ENCODE measurements at regions not wholly inside any gene's neighbourhood (a gene's known extent, or its start where the extent isn't known, plus 50 kb on each side); places are given as distances from the start of the nearest gene placed in this dataset.

DNA sequence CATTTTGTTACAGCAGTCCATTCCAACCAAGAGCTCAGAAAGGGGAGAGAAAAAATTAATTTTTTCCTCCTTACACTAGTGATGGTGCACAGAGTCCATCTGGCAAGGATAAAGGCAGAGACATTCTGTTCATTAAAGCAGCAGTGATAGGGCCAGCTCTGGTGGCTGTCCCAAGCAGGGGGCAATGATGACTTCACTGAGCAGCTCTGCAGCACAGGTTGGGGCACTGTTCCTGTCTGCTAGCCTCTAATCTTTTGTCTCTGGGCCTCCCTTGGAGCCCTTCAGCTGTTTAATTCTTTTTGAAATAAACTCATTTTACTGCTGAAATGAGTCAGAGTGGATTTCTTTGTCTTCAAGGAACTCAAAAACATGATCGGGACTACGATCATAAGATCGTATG is 200.9 kb upstream of the PLXNC1 start:
- Histone ChIP-seq H3K4me1 (ENCODE audit: control insufficient read depth in 1 of 2, insufficient read depth in 2 of 2, low read length in 2 of 2) (peaks cover 0 to 12% of the 10 kb centered on the region in 2 experiments; a peak in 1 of 4 replicates), H3K79me2 (ENCODE audit: insufficient read depth, low read length) (no peaks in the 10 kb centered on the region), H3K27me3 (ENCODE audit: insufficient read depth, low read length) (no peaks in the 10 kb centered on the region), H3K9me2 (ENCODE audit: insufficient read depth) (no peaks in the 10 kb centered on the region), H3K9ac (ENCODE audit: low read length) (no peak overlapping the region), H3K36me3 (ENCODE audit: control insufficient read depth in 1 of 2, insufficient read depth in 2 of 2, low read length in 2 of 2) (no peaks in the 10 kb centered on the region), H4K20me1 (ENCODE audit: insufficient read depth) (no peaks in the 10 kb centered on the region), H2AFZ (ENCODE audit: low read depth, low read length, poor library complexity, severe bottlenecking) (no peak overlapping the region), H3K4me2 (ENCODE audit: low read length) (no peak overlapping the region), H3K4me3 (replicated peaks in 1 of 2; ENCODE audit: low read depth in 1 of 2, low read length in 2 of 2) (no peak overlapping the region), H3K9me3 (ENCODE audit: control insufficient read depth in 1 of 2, insufficient read depth in 1 of 2, low read depth in 1 of 2, low read length in 2 of 2) (0 out of 4 replicates have a peak, but pooled peaks cover 0 to 4% of the 10 kb centered on the region in 2 experiments), H3K27ac (ENCODE audit: low read depth, low read length) (no peak overlapping the region)
- TF ChIP-seq EGR1 (IDR thresholded peaks at IDR 0.05; ENCODE audit: low read depth) = no peak
- no peak for TF ChIP-seq JUND (IDR thresholded peaks at IDR 0.05)
- no peak for TF ChIP-seq MAX (IDR thresholded peaks at IDR 0.05)
- TF ChIP-seq YY1 (IDR thresholded peaks at IDR 0.05; ENCODE audit: extremely low read depth, insufficient replicate concordance, low read depth, low read length) = no peak
- TF ChIP-seq POLR2A (IDR thresholded peaks at IDR 0.05; ENCODE audit: borderline replicate concordance, extremely low read depth, insufficient read depth, insufficient read length) = no peak
- no TSS peak for BruUV-seq (replicated peaks)
- no peak for DNase-seq (ENCODE audit: low read depth, low spot score)
- ChIA-PET RAD21 (ENCODE audit: low non-redundant PET in 1 of 2, low total read pairs in 2 of 2, uncharacterized antibody in 2 of 2, unreplicated experiment in 2 of 2) (no interaction called here), CTCF (no interaction called here), POLR2A (no interaction called here)
- ATAC-seq = no peak
- intact Hi-C loops (cut with micrococcal nuclease) = no loop called here

DNA sequence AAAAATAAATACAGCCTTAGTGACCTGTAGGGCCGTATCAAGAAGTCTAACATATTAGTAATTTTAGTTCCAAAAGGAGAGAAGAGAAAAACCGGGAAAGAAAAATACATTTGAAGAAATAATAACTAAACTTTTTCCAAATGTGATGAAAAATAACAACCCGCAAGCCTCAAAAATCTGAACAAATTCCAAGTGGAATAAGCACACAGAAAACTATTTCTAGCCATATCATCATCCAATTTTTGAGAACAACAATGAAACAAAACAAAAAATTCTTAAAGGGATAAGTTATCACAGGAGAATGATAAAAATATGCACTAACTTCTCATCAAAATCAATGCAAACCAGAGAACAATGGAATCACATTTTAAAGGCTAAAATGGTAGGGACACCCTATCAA is 198.1 kb upstream of the PLXNC1 start:
- H3K36me3 ChIP-seq (ENCODE audit: control insufficient read depth in 1 of 2, insufficient read depth in 2 of 2, low read length in 2 of 2) = no peaks in the 10 kb centered on the region
- intact Hi-C loops (cut with micrococcal nuclease) = no loop called here
- ChIA-PET RAD21 (ENCODE audit: low non-redundant PET in 1 of 2, low total read pairs in 2 of 2, uncharacterized antibody in 2 of 2, unreplicated experiment in 2 of 2) (no interaction called here), POLR2A (no interaction called here), CTCF (no interaction called here)
- H3K27me3 ChIP-seq (ENCODE audit: insufficient read depth, low read length) = no peaks in the 10 kb centered on the region
- no peak overlapping the region for H3K4me3 ChIP-seq (replicated peaks in 1 of 2; ENCODE audit: low read depth in 1 of 2, low read length in 2 of 2)
- TF ChIP-seq ELF1 (IDR thresholded peaks at IDR 0.05; ENCODE audit: borderline replicate concordance, low read depth) (no peak), ZFX (IDR thresholded peaks at IDR 0.05) (no peak), JUND (IDR thresholded peaks at IDR 0.05) (no peak), MAX (IDR thresholded peaks at IDR 0.05) (no peak), POLR2A (IDR thresholded peaks at IDR 0.05; ENCODE audit: borderline replicate concordance, extremely low read depth, insufficient read depth, insufficient read length) (no peak), POLR2AphosphoS5 (IDR thresholded peaks at IDR 0.05; ENCODE audit: low read depth, low read length) (no peak)
- TF ChIP-seq, protein P1, sequence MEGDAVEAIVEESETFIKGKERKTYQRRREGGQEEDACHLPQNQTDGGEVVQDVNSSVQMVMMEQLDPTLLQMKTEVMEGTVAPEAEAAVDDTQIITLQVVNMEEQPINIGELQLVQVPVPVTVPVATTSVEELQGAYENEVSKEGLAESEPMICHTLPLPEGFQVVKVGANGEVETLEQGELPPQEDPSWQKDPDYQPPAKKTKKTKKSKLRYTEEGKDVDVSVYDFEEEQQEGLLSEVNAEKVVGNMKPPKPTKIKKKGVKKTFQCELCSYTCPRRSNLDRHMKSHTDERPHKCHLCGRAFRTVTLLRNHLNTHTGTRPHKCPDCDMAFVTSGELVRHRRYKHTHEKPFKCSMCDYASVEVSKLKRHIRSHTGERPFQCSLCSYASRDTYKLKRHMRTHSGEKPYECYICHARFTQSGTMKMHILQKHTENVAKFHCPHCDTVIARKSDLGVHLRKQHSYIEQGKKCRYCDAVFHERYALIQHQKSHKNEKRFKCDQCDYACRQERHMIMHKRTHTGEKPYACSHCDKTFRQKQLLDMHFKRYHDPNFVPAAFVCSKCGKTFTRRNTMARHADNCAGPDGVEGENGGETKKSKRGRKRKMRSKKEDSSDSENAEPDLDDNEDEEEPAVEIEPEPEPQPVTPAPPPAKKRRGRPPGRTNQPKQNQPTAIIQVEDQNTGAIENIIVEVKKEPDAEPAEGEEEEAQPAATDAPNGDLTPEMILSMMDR (IDR thresholded peaks at IDR 0.05 in 2 of 3, conservative IDR thresholded peaks at IDR 0.05 in 1 of 3; ENCODE audit: borderline replicate concordance in 1 of 3, insufficient read depth in 1 of 3, low read depth in 2 of 3, low read length in 2 of 3) = no peak
- no peak overlapping the region for H3K27ac ChIP-seq (ENCODE audit: low read depth, low read length)
- no peak overlapping the region for H2AFZ ChIP-seq (ENCODE audit: low read depth, low read length, poor library complexity, severe bottlenecking)
- no peaks in the 10 kb centered on the region for H4K20me1 ChIP-seq (ENCODE audit: insufficient read depth)
- H3K4me2 ChIP-seq (ENCODE audit: low read length) = no peak overlapping the region
- DNase-seq (ENCODE audit: low read depth, low spot score) (no peak), ATAC-seq (no peak)
- 0 out of 4 replicates have a peak, but pooled peaks cover 0 to 4% of the 10 kb centered on the region in 2 experiments for H3K9me3 ChIP-seq (ENCODE audit: control insufficient read depth in 1 of 2, insufficient read depth in 1 of 2, low read depth in 1 of 2, low read length in 2 of 2)
- no TSS peak for BruUV-seq (replicated peaks)
- no peak overlapping the region for H3K9ac ChIP-seq (ENCODE audit: low read length)
- H3K79me2 ChIP-seq (ENCODE audit: insufficient read depth, low read length) = no peaks in the 10 kb centered on the region
- no peaks in the 10 kb centered on the region for H3K9me2 ChIP-seq (ENCODE audit: insufficient read depth)
- H3K4me1 ChIP-seq (ENCODE audit: control insufficient read depth in 1 of 2, insufficient read depth in 2 of 2, low read length in 2 of 2) = peaks cover 0 to 7% of the 10 kb centered on the region in 2 experiments; a peak in 1 of 4 replicates

All from HCT116 (cell line).